ENCODE measurements at regions not wholly inside any gene's neighbourhood (a gene's known extent, or its start where the extent isn't known, plus 50 kb on each side); places are given as distances from the start of the nearest gene placed in this dataset.

DNA sequence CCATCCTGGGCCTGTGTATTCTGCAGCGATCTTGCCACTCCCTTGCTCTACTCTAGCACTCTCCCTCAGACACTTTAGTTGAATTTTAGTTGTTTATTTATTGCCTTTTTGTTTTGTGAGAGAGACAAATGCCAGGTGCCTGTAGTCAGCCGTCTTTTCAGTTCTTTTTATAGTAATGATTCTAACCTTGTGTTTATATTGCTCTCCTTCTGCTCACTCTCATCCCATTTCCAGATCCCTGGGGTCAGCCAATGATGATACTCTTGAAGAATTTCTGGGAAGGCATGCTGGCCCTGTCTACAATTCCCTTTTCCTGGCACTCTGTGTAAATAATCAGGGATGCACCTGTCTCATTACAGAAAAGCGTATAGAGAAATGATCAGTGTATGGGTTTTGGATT, 334.1 kb upstream of the MIS18BP1 start:
- no peaks in the 10 kb centered on the region for H4K20me1 ChIP-seq (ENCODE audit: control insufficient read depth, extremely low read depth, insufficient read depth, low read length)
- no peak overlapping the region for H2AFZ ChIP-seq (ENCODE audit: control insufficient read depth, low read length)
- H3K36me3 ChIP-seq (ENCODE audit: control insufficient read depth in 2 of 2, extremely low read depth in 1 of 2, insufficient read depth in 2 of 2, low read length in 2 of 2) = no peaks in the 10 kb centered on the region
- H3K4me1 ChIP-seq (ENCODE audit: control insufficient read depth, extremely low read depth, insufficient read depth, low read length) = no peaks in the 10 kb centered on the region
- no peak overlapping the region for H3K27ac ChIP-seq (ENCODE audit: control insufficient read depth, insufficient read depth, low read length)
- dilution Hi-C loops (cut with MboI; ENCODE audit: extremely low pct_ligation_motif_present, low sequenced_read_pairs) = no loop called here
- no peaks in the 10 kb centered on the region for H3K9me3 ChIP-seq (ENCODE audit: control insufficient read depth, low read depth, low read length)
- H3K79me2 ChIP-seq (ENCODE audit: control insufficient read depth, insufficient read depth, low read length) = no peaks in the 10 kb centered on the region
- H3K27me3 ChIP-seq (ENCODE audit: control insufficient read depth, extremely low read depth, insufficient read depth, low read length) = no peaks in the 10 kb centered on the region
- no peak overlapping the region for H3K4me2 ChIP-seq (ENCODE audit: control insufficient read depth, extremely low read depth, insufficient read depth, low read depth, low read length)
- no peaks in the 10 kb centered on the region for H3K9me1 ChIP-seq (ENCODE audit: control insufficient read depth, extremely low read depth, insufficient read depth, low read length)
- FAIRE-seq (no peak), DNase-seq (ENCODE audit: low read depth, low spot score) (no peak)
- no peak overlapping the region for H3K4me3 ChIP-seq (ENCODE audit: control insufficient read depth in 2 of 3, extremely low read depth in 1 of 3, insufficient read depth in 2 of 3, low read depth in 1 of 3, low read length in 3 of 3)
- H3K9ac ChIP-seq (ENCODE audit: control insufficient read depth, extremely low read depth, insufficient read depth, low read length) = no peak overlapping the region
- no peak for TF ChIP-seq EZH2 (IDR thresholded peaks at IDR 0.05; ENCODE audit: low read length)
- TF ChIP-seq, protein P1, sequence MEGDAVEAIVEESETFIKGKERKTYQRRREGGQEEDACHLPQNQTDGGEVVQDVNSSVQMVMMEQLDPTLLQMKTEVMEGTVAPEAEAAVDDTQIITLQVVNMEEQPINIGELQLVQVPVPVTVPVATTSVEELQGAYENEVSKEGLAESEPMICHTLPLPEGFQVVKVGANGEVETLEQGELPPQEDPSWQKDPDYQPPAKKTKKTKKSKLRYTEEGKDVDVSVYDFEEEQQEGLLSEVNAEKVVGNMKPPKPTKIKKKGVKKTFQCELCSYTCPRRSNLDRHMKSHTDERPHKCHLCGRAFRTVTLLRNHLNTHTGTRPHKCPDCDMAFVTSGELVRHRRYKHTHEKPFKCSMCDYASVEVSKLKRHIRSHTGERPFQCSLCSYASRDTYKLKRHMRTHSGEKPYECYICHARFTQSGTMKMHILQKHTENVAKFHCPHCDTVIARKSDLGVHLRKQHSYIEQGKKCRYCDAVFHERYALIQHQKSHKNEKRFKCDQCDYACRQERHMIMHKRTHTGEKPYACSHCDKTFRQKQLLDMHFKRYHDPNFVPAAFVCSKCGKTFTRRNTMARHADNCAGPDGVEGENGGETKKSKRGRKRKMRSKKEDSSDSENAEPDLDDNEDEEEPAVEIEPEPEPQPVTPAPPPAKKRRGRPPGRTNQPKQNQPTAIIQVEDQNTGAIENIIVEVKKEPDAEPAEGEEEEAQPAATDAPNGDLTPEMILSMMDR (optimal IDR thresholded peaks at IDR 0.05 in 1 of 3, IDR thresholded peaks at IDR 0.05 in 1 of 3, conservative IDR thresholded peaks at IDR 0.05 in 1 of 3; ENCODE audit: extremely low read depth in 1 of 3, insufficient read depth in 2 of 3, low read length in 3 of 3) = no peak

DNA sequence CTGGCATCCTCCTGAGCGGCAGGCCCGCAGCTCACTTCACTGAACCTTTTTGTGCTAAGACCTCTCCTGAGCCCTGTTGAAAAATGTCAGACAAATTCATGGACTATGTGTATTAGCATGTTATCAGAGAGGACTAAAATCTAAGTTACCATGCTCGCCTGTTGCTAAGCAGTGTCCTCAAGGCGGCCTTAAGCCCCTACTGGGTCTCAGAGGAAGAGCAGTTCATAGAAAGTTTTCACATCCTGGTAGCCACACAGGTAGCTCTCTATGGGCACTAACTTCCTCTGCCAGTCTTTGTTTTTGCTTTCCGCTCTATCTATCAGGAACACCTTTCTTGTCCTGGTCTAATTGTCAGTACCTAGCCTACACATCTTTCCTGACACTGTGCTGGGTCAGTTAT, 306.6 kb upstream of the MIS18BP1 start:
- H3K36me3 ChIP-seq (ENCODE audit: control insufficient read depth in 2 of 2, extremely low read depth in 1 of 2, insufficient read depth in 2 of 2, low read length in 2 of 2) = no peaks in the 10 kb centered on the region
- FAIRE-seq (no peak), DNase-seq (ENCODE audit: low read depth, low spot score) (no peak)
- no peaks in the 10 kb centered on the region for H4K20me1 ChIP-seq (ENCODE audit: control insufficient read depth, extremely low read depth, insufficient read depth, low read length)
- H3K27me3 ChIP-seq (ENCODE audit: control insufficient read depth, extremely low read depth, insufficient read depth, low read length) = no peaks in the 10 kb centered on the region
- no peak overlapping the region for H2AFZ ChIP-seq (ENCODE audit: control insufficient read depth, low read length)
- no peaks in the 10 kb centered on the region for H3K9me3 ChIP-seq (ENCODE audit: control insufficient read depth, low read depth, low read length)
- no peak overlapping the region for H3K4me3 ChIP-seq (ENCODE audit: control insufficient read depth in 2 of 3, extremely low read depth in 1 of 3, insufficient read depth in 2 of 3, low read depth in 1 of 3, low read length in 3 of 3)
- no peak for TF ChIP-seq EZH2 (IDR thresholded peaks at IDR 0.05; ENCODE audit: low read length)
- TF ChIP-seq, protein P1 (optimal IDR thresholded peaks at IDR 0.05 in 1 of 3, IDR thresholded peaks at IDR 0.05 in 1 of 3, conservative IDR thresholded peaks at IDR 0.05 in 1 of 3; ENCODE audit: extremely low read depth in 1 of 3, insufficient read depth in 2 of 3, low read length in 3 of 3) = no peak
- no peak overlapping the region for H3K9ac ChIP-seq (ENCODE audit: control insufficient read depth, extremely low read depth, insufficient read depth, low read length)
- no peaks in the 10 kb centered on the region for H3K79me2 ChIP-seq (ENCODE audit: control insufficient read depth, insufficient read depth, low read length)
- dilution Hi-C loops (cut with MboI; ENCODE audit: extremely low pct_ligation_motif_present, low sequenced_read_pairs) = no loop called here
- no peaks in the 10 kb centered on the region for H3K9me1 ChIP-seq (ENCODE audit: control insufficient read depth, extremely low read depth, insufficient read depth, low read length)
- H3K4me1 ChIP-seq (ENCODE audit: control insufficient read depth, extremely low read depth, insufficient read depth, low read length) = no peaks in the 10 kb centered on the region
- H3K27ac ChIP-seq (ENCODE audit: control insufficient read depth, insufficient read depth, low read length) = no peak overlapping the region
- H3K4me2 ChIP-seq (ENCODE audit: control insufficient read depth, extremely low read depth, insufficient read depth, low read depth, low read length) = no peak overlapping the region
